Kidney epithelial cell (primary cell): ENCODE measurements at regions not wholly inside any gene's neighbourhood (a gene's known extent, or its start where the extent isn't known, plus 50 kb on each side); places are given as distances from the start of the nearest gene placed in this dataset.

Source experiments
- DNase-seq: peaks from one replicate; pipeline ENCODE4 v3.0.0-alpha.2; 2010; ENCODE audit warnings: low read depth
- H3K27me3 ChIP-seq: 2 replicates; pipeline ENCODE4 v1.6.0; 2011; ENCODE audit warnings: low read length; ENCODE audit not compliant: control insufficient read depth, insufficient read depth
- H3K36me3 ChIP-seq: 2 replicates; pipeline ENCODE4 v1.5.1; 2011; ENCODE audit warnings: low read length; ENCODE audit not compliant: control insufficient read depth, insufficient read depth
- H3K4me3 ChIP-seq: 2 replicates; pipeline ENCODE4 v1.5.1; 2011; ENCODE audit warnings: low read depth, mild to moderate bottlenecking, control low read depth, low read length
- CTCF ChIP-seq: IDR thresholded peaks from 2 replicates; pipeline ENCODE4 v1.5.1; 2011; ENCODE audit warnings: mild to moderate bottlenecking, moderate library complexity, low read length, control low read depth, inconsistent platforms; ENCODE audit not compliant: insufficient read depth, poor library complexity, severe bottlenecking

GRCh38 chr4:125434136-125434535 lies 119.4 kb downstream of the FAT4 start:
- Histone ChIP-seq H3K4me3 (no peak overlapping the region), H3K36me3 (no peaks in the 10 kb centered on the region), H3K27me3 (no peaks in the 10 kb centered on the region)
- no peak for TF ChIP-seq CTCF
- no peak for DNase-seq

- no peak for DNase-seq
- no peak for TF ChIP-seq CTCF
- Histone ChIP-seq H3K36me3 (no peaks in the 10 kb centered on the region), H3K4me3 (no peak overlapping the region), H3K27me3 (no peaks in the 10 kb centered on the region)
Observed at GRCh38 chr4:125440814-125441213, 126.1 kb downstream of the FAT4 start.

GRCh38 chr4:125444166-125444565 lies 129.4 kb downstream of the FAT4 start:
- Histone ChIP-seq H3K36me3 (no peaks in the 10 kb centered on the region), H3K27me3 (no peaks in the 10 kb centered on the region), H3K4me3 (no peak overlapping the region)
- DNase-seq, result no peak
- TF ChIP-seq CTCF, result no peak

- no peaks in the 10 kb centered on the region for H3K27me3 ChIP-seq
- no peaks in the 10 kb centered on the region for H3K36me3 ChIP-seq
- TF ChIP-seq CTCF, result no peak
- no peak overlapping the region for H3K4me3 ChIP-seq
- DNase-seq, result no peak
Observed at GRCh38 chr4:125445525-125445924, 130.8 kb downstream of the FAT4 start.

GRCh38 chr4:125447551-125448290 lies 133.0 kb downstream of the FAT4 start:
- H3K27me3 ChIP-seq, result no peaks in the 10 kb centered on the region
- no peak for DNase-seq
- H3K36me3 ChIP-seq, result no peaks in the 10 kb centered on the region
- no peak overlapping the region for H3K4me3 ChIP-seq
- TF ChIP-seq CTCF, result no peak

- no peak for TF ChIP-seq CTCF
- DNase-seq, result no peak
- Histone ChIP-seq H3K4me3 (no peak overlapping the region), H3K27me3 (no peaks in the 10 kb centered on the region), H3K36me3 (no peaks in the 10 kb centered on the region)
Observed at GRCh38 chr4:125456075-125456474, 141.3 kb downstream of the FAT4 start.
